ENCODE measurements at regions not wholly inside any gene's neighbourhood (a gene's known extent, or its start where the extent isn't known, plus 50 kb on each side); places are given as distances from the start of the nearest gene placed in this dataset.

DNA sequence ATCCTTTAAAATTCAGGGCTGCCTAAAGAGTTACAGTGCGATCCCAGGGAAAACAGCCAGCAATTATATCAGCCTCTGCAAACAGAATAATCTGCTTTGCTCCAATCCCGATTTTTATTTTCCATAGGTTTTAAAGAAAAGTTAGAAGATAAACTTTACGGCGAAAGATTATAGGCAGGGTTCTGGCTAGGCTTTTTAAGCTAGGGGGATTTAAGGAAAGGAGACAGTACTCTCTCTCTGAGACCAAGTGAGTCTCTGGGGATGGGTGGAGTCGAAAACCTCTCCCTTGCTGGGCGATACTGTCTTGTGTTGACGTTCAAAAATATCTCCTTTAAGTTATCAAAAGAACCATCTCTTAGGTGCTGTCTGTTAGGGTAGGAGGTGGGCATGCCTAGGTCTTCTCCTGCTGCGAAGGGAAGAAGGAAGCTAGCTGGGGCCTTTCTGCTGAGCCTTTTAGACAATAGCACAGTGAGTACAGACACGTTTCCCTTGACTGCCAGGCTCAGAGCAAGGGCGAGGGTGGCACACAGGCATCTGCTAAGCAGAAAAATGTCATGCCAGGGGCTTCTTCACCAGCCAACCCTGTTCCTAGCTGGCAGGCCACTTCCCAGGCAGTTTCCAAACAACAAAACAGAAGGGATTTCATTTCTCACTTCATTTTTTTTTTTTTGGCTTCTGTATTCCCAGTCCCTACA, 167.9 kb upstream of the MAF start:
- TF ChIP-seq SP1 (IDR thresholded peaks at IDR 0.05) = no peak
- TF ChIP-seq NFRKB (IDR thresholded peaks at IDR 0.05) = no peak
- TF ChIP-seq TARDBP (IDR thresholded peaks at IDR 0.05) = no peak
- TF ChIP-seq FOXK2 (IDR thresholded peaks at IDR 0.05) = no peak
